ENCODE measurements at regions not wholly inside any gene's neighbourhood (a gene's known extent, or its start where the extent isn't known, plus 50 kb on each side); places are given as distances from the start of the nearest gene placed in this dataset.

- TF ChIP-seq EZH2 (IDR thresholded peaks at IDR 0.05; ENCODE audit: insufficient read depth, poor library complexity, severe bottlenecking) (no peak), EZH2phosphoT487 (IDR thresholded peaks at IDR 0.05; ENCODE audit: insufficient read depth, low read depth) (no peak)
Observed at GRCh38 chr3:31051226-31051625, 156.8 kb upstream of the GADL1 start.

All from GM23248 (cell line).